OCI-LY1 (cell line): ENCODE measurements at regions not wholly inside any gene's neighbourhood (a gene's known extent, or its start where the extent isn't known, plus 50 kb on each side); places are given as distances from the start of the nearest gene placed in this dataset.

Experiments
- EZH2 ChIP-seq: fragments of 200-600 bp; sonication (generic), shearing (Covaris generic); IDR thresholded peaks from 2 replicates; pipeline ENCODE4 v1.8.0; 2017; ENCODE audit warnings: borderline replicate concordance, mixed run types, mild to moderate bottlenecking, antibody characterized with exemption, low read length, moderate library complexity, mixed read lengths
- TF ChIP-seq, protein P1 (sequence below): fragments of 200-600 bp; sonication (generic), shearing (Covaris generic); IDR thresholded peaks from 2 replicates; pipeline ENCODE4 v1.5.1; 2017; ENCODE audit warnings: mild to moderate bottlenecking, antibody characterized with exemption, low read length, moderate library complexity, mixed read lengths

DNA sequence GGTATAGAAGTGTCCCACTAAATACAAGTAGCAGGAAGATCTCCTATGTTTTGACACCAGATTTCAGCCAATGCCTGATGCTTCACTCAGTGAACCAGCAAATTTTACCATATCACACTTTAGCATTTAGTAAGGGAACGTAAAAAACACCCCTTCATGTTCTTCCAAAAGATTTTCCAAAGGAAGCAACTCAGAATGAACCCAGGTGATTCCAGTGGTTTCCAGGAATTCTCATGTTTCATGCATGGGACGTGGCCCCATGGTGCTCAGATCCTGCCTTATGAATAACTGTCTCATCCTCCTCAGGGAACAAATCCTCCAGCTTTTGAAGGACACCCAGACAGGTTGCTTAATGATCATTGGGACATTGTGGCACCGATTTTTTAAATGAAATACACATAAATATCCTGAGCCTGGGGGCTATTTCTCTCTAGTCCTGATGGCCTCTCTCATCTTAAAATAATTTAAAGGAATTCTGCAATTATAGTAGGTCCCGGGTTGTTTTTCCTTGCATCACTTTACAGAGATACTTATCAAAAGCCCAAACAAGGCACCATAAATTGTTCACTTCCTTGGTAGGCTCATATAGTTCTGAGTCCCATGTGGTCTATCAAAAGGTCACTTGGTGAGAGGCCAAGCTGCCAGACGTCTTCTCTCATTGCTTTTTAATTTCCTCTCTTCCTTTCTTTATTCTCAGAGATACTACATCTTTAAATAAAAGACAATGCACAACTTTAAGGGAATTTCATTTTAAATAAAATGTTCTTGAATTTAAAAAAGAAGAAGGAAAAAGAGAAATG, 261.0 kb downstream of the ZNF516 start:
- TF ChIP-seq, protein P1, sequence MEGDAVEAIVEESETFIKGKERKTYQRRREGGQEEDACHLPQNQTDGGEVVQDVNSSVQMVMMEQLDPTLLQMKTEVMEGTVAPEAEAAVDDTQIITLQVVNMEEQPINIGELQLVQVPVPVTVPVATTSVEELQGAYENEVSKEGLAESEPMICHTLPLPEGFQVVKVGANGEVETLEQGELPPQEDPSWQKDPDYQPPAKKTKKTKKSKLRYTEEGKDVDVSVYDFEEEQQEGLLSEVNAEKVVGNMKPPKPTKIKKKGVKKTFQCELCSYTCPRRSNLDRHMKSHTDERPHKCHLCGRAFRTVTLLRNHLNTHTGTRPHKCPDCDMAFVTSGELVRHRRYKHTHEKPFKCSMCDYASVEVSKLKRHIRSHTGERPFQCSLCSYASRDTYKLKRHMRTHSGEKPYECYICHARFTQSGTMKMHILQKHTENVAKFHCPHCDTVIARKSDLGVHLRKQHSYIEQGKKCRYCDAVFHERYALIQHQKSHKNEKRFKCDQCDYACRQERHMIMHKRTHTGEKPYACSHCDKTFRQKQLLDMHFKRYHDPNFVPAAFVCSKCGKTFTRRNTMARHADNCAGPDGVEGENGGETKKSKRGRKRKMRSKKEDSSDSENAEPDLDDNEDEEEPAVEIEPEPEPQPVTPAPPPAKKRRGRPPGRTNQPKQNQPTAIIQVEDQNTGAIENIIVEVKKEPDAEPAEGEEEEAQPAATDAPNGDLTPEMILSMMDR, result no peak
- no peak for TF ChIP-seq EZH2
